HCT116 (cell line): ENCODE measurements at regions not wholly inside any gene's neighbourhood (a gene's known extent, or its start where the extent isn't known, plus 50 kb on each side); places are given as distances from the start of the nearest gene placed in this dataset.
"Not testable (repeated sequence)": the region's sequence is repeated elsewhere in the genome, so short reads cannot be mapped to it uniquely, and the experiment has no call there.

Experiments
- ATAC-seq: fragments of 200-7000 bp; cut with Tn5 transposase; 2 replicates; pipeline ENCODE4 v1.9.1; 2020; ENCODE audit warnings: mild to moderate bottlenecking, moderate library complexity
- BruUV-seq: library from RNA; stranded (reverse); fragments of 400-500 nt; replicated peaks from 2 replicates; lab custom pipeline; 2021; lab: Mats Ljungman, UMichigan
- CTCF ChIA-PET: fragments of 300-600 bp; sonication (Branson Sonifier 250); formaldehyde crosslinking; loops from one replicate; lab custom pipeline; 2021; ENCODE audit warnings: antibody characterized with exemption; lab: Charles Lee
- POLR2A ChIA-PET: fragments of 300-600, 350-600 bp; sonication (Branson Sonifier 250); formaldehyde crosslinking; loops from one replicate; lab custom pipeline; 2021; ENCODE audit warnings: antibody characterized with exemption; lab: Charles Lee
- RAD21 ChIA-PET, 2 experiments: fragments of 300-600 bp; sonication (Branson Sonifier 250); formaldehyde crosslinking; loops; one replicate each; lab custom pipeline; 2023; ENCODE audit warnings: low total read pairs in 2 of 2; ENCODE audit not compliant: uncharacterized antibody in 2 of 2, unreplicated experiment in 2 of 2, low non-redundant PET in 1 of 2; lab: Charles Lee
- DNase-seq: peaks from one replicate; pipeline ENCODE4 v3.0.0-alpha.2; 2010; ENCODE audit warnings: low read depth, low spot score
- H2AFZ ChIP-seq: fragments of 200-600 bp; shearing (Covaris generic), sonication (generic); 2 replicates; pipeline ENCODE4 v1.6.1; 2017; ENCODE audit warnings: low read depth, mixed run types, mixed read lengths, antibody characterized with exemption, low read length; ENCODE audit not compliant: poor library complexity, severe bottlenecking
- H3K27ac ChIP-seq: 2 replicates; pipeline ENCODE4 v1.5.1; 2012; ENCODE audit warnings: low read depth, low read length
- H3K27me3 ChIP-seq: fragments of 200-600 bp; sonication (generic); 2 replicates; pipeline ENCODE4 v1.6.1; 2016; ENCODE audit warnings: mixed run types, low read length, mixed read lengths; ENCODE audit not compliant: insufficient read depth
- H3K36me3 ChIP-seq, 2 experiments: fragments of 200-500 bp in 1 of 2; fragments of 200-600 bp in 1 of 2; sonication (Bioruptor generic) in 1 of 2; sonication (generic) in 1 of 2; 2 replicates each; pipeline versions ENCODE4 v1.5.1 to v1.6.1; 2014 to 2016; ENCODE audit warnings: low read length in 2 of 2, inconsistent platforms in 1 of 2, mixed read lengths in 1 of 2, mixed run types in 1 of 2; ENCODE audit not compliant: insufficient read depth in 2 of 2, control insufficient read depth in 1 of 2
- H3K4me1 ChIP-seq, 2 experiments: fragments of 200-600 bp in 1 of 2; sonication (generic) in 1 of 2; 2 replicates each; pipeline versions ENCODE4 v1.5.1 to v1.6.1; 2012 to 2017; ENCODE audit warnings: low read length in 2 of 2, inconsistent platforms in 1 of 2, mild to moderate bottlenecking in 1 of 2, mixed read lengths in 1 of 2, mixed run types in 1 of 2, moderate library complexity in 1 of 2; ENCODE audit not compliant: insufficient read depth in 2 of 2, control insufficient read depth in 1 of 2
- H3K4me2 ChIP-seq: fragments of 200-600 bp; sonication (generic); 2 replicates; pipeline ENCODE4 v1.6.1; 2017; ENCODE audit warnings: mixed run types, low read length, mixed read lengths
- H3K4me3 ChIP-seq, 2 experiments: fragments of 200-600 bp in 1 of 2; sonication (generic) in 1 of 2; replicated peaks in 1 of 2; 2 replicates each; pipeline ENCODE4 v1.5.1; 2011 to 2016; ENCODE audit warnings: low read length in 2 of 2, control low read depth in 1 of 2, low read depth in 1 of 2, mild to moderate bottlenecking in 1 of 2, mixed read lengths in 1 of 2, mixed run types in 1 of 2
- H3K79me2 ChIP-seq: fragments of 200-600 bp; sonication (generic); 2 replicates; pipeline ENCODE4 v1.6.1; 2017; ENCODE audit warnings: mild to moderate bottlenecking, mixed run types, low read length, moderate library complexity, mixed read lengths; ENCODE audit not compliant: insufficient read depth
- H3K9ac ChIP-seq: fragments of 200-600 bp; sonication (generic); 2 replicates; pipeline ENCODE4 v1.6.1; 2016; ENCODE audit warnings: low read length, mixed read lengths
- H3K9me2 ChIP-seq: fragments of 200-600 bp; sonication (generic), shearing (Covaris generic); 2 replicates; pipeline ENCODE4 v1.6.1; 2017; ENCODE audit warnings: mixed run types, mild to moderate bottlenecking, moderate library complexity; ENCODE audit not compliant: insufficient read depth
- H3K9me3 ChIP-seq, 2 experiments: fragments of 200-500 bp in 1 of 2; fragments of 200-600 bp in 1 of 2; sonication (Bioruptor generic) in 1 of 2; sonication (generic) in 1 of 2; 2 replicates each; pipeline ENCODE4 v1.6.1; 2014 to 2017; ENCODE audit warnings: low read length in 2 of 2, mixed read lengths in 2 of 2, inconsistent platforms in 1 of 2, low read depth in 1 of 2, mild to moderate bottlenecking in 1 of 2, mixed run types in 1 of 2, moderate library complexity in 1 of 2; ENCODE audit not compliant: control insufficient read depth in 1 of 2, insufficient read depth in 1 of 2
- H4K20me1 ChIP-seq: fragments of 200-600 bp; sonication (generic), shearing (Covaris generic); 2 replicates; pipeline ENCODE4 v1.6.1; 2017; ENCODE audit warnings: mixed run types, mild to moderate bottlenecking, moderate library complexity; ENCODE audit not compliant: insufficient read depth
- CBX3 ChIP-seq: IDR thresholded peaks from 2 replicates; pipeline ENCODE4 v1.6.1; 2012; ENCODE audit warnings: low read depth
- CEBPB ChIP-seq: IDR thresholded peaks from 2 replicates; pipeline ENCODE4 v1.6.1; 2012; ENCODE audit warnings: low read depth
- CTCF ChIP-seq, 3 experiments: fragments of 200-600 bp in 1 of 3; sonication (generic) in 1 of 3; IDR thresholded peaks in 2 of 3; conservative IDR thresholded peaks in 1 of 3; 2 replicates each; pipeline ENCODE4 v1.5.1; 2012 to 2017; ENCODE audit warnings: low read depth in 2 of 3, low read length in 2 of 3, antibody characterized with exemption in 1 of 3, borderline replicate concordance in 1 of 3, control low read depth in 1 of 3, mild to moderate bottlenecking in 1 of 3, mixed read lengths in 1 of 3, mixed run types in 1 of 3, moderate library complexity in 1 of 3; ENCODE audit not compliant: insufficient read depth in 1 of 3
- EGR1 ChIP-seq: IDR thresholded peaks from 2 replicates; pipeline ENCODE4 v1.6.1; 2012; ENCODE audit warnings: low read depth
- EZH2 ChIP-seq: fragments of 200-600 bp; sonication (generic); IDR thresholded peaks from 2 replicates; pipeline ENCODE4 v1.6.1; 2017; ENCODE audit warnings: antibody characterized with exemption, mixed run types
- EZH2phosphoT487 ChIP-seq: fragments of 200-600 bp; IDR thresholded peaks from 2 replicates; pipeline ENCODE4 v1.6.1; 2018; ENCODE audit warnings: antibody characterized with exemption, borderline replicate concordance
- FOSL1 ChIP-seq: IDR thresholded peaks from 2 replicates; pipeline ENCODE4 v1.6.1; 2012; ENCODE audit warnings: low read depth
- POLR2A ChIP-seq: IDR thresholded peaks from 2 replicates; pipeline ENCODE4 v1.7.0; 2011; ENCODE audit warnings: borderline replicate concordance; ENCODE audit not compliant: insufficient read depth, insufficient read length; ENCODE audit errors: extremely low read depth
- SIN3A ChIP-seq: IDR thresholded peaks from 2 replicates; pipeline ENCODE4 v1.6.1; 2012; ENCODE audit warnings: low read depth
- SP1 ChIP-seq: IDR thresholded peaks from 2 replicates; pipeline ENCODE4 v1.6.1; 2012; ENCODE audit warnings: low read depth
- SRF ChIP-seq: IDR thresholded peaks from 2 replicates; pipeline ENCODE4 v1.6.1; 2012; ENCODE audit warnings: low read depth
- TCF7L2 ChIP-seq: IDR thresholded peaks from 2 replicates; pipeline ENCODE4 v1.7.0; 2011; ENCODE audit warnings: borderline replicate concordance, inconsistent platforms; ENCODE audit not compliant: insufficient read depth, insufficient read length; ENCODE audit errors: extremely low read depth
- YY1 ChIP-seq: IDR thresholded peaks from 2 replicates; pipeline ENCODE4 v1.6.1; 2011; ENCODE audit warnings: low read length, low read depth, moderate library complexity, mild to moderate bottlenecking; ENCODE audit not compliant: insufficient replicate concordance; ENCODE audit errors: extremely low read depth
- ZFX ChIP-seq: fragments of 450-650 bp; IDR thresholded peaks from 2 replicates; pipeline ENCODE4 v1.6.1; 2017
- intact Hi-C: fragments of 100-400 bp; cut with micrococcal nuclease; formaldehyde crosslinking; loops from 2 replicates; pipeline ENCODE4 v1.10.0; 2022
- TF ChIP-seq, protein P1 (sequence below): IDR thresholded peaks from 2 replicates; pipeline ENCODE4 v1.6.1; 2012
- TF ChIP-seq, protein P2 (sequence below): IDR thresholded peaks from 2 replicates; pipeline ENCODE4 v1.6.1; 2011; ENCODE audit warnings: mild to moderate bottlenecking, low read length, moderate library complexity; ENCODE audit not compliant: insufficient replicate concordance; ENCODE audit errors: extremely low read depth

DNA sequence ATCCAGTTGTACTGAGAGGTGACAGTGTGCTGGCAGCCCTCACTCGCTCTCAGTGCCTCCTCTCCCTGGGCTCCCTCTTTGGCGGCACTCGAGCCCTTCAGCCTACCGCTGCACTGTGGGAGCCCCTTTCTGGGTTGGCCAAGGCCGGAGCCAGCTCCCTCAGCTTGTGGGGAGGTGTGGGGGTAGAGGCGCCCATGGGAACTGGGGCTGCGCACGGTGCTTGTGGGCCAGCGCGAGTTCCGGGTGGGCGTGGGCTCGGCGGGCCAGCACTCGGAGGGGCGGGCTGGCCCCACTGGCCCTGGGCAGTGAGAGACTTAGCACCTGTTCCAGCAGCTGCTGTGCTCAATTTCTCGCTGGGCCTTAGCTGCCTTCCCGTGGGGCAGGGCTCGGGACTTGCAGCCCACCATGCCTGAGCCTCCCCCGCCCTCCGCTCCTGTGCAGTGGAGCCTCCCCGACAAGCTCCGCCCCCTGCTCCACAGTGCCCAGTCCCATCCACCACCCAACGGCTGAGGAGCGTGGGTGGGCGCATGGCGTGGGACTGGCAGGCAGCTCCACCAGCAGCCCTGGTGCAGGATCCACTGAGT, 342.2 kb upstream of the ZNF608 start:
- POLR2A ChIA-PET, result no interaction called here
- Histone ChIP-seq H3K9ac (no peak overlapping the region), H3K4me1 (peaks cover 0 to 3% of the 10 kb centered on the region in 2 experiments; a peak in 2 of 4 replicates), H4K20me1 (no peaks in the 10 kb centered on the region), H3K27me3 (no peaks in the 10 kb centered on the region), H3K79me2 (no peaks in the 10 kb centered on the region), H3K4me2 (no peak overlapping the region), H3K9me2 (no peaks in the 10 kb centered on the region), H3K9me3 (no peaks in the 10 kb centered on the region), H2AFZ (no peak overlapping the region), H3K4me3 (no peak overlapping the region), H3K27ac (no peak overlapping the region), H3K36me3 (no peaks in the 10 kb centered on the region)
- CTCF ChIA-PET, result no interaction called here
- ATAC-seq (no peak), DNase-seq (no peak)
- TF ChIP-seq CTCF (IDR thresholded peaks at IDR 0.05 in 2 of 3, conservative IDR thresholded peaks at IDR 0.05 in 1 of 3; ENCODE audit: borderline replicate concordance in 1 of 3, insufficient read depth in 1 of 3, low read depth in 2 of 3, low read length in 2 of 3), result no peak
- no peak for TF ChIP-seq SIN3A
- no peak for TF ChIP-seq FOSL1
- TF ChIP-seq SP1, result no peak
- no peak for TF ChIP-seq SRF
- TF ChIP-seq, protein P1, sequence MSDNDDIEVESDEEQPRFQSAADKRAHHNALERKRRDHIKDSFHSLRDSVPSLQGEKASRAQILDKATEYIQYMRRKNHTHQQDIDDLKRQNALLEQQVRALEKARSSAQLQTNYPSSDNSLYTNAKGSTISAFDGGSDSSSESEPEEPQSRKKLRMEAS, result no peak
- no peak for TF ChIP-seq ZFX
- no peak for TF ChIP-seq YY1
- TF ChIP-seq CEBPB, result no peak
- TF ChIP-seq EZH2phosphoT487, result no peak
- TF ChIP-seq TCF7L2, result no peak
- TF ChIP-seq, protein P2, sequence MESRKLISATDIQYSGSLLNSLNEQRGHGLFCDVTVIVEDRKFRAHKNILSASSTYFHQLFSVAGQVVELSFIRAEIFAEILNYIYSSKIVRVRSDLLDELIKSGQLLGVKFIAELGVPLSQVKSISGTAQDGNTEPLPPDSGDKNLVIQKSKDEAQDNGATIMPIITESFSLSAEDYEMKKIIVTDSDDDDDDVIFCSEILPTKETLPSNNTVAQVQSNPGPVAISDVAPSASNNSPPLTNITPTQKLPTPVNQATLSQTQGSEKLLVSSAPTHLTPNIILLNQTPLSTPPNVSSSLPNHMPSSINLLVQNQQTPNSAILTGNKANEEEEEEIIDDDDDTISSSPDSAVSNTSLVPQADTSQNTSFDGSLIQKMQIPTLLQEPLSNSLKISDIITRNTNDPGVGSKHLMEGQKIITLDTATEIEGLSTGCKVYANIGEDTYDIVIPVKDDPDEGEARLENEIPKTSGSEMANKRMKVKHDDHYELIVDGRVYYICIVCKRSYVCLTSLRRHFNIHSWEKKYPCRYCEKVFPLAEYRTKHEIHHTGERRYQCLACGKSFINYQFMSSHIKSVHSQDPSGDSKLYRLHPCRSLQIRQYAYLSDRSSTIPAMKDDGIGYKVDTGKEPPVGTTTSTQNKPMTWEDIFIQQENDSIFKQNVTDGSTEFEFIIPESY, result no peak
- no peak for TF ChIP-seq POLR2A
- no peak for TF ChIP-seq EGR1
- no peak for TF ChIP-seq EZH2
- no peak for TF ChIP-seq CBX3
- no TSS peak for BruUV-seq
- intact Hi-C loops, result no loop called here
- RAD21 ChIA-PET, result no interaction called here

DNA sequence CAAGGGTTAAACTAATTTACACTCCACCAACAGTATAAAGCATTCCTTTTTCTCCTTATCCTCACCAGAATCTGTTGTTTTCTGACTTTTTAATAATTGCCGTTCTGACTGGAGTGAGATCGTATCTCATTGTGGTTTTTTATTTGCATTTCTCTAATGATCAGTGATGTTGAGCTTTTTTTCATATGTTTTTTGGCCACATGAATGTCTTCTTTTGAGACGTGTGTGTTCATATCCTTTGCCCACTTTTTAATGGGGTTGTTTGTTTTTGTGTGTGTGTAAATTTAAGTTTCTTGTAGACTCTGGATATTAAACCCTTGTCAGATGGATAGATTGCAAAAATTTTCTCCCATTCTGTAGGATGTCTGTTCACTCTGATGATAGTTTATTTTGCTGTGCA, 345.7 kb upstream of the ZNF608 start:
- POLR2A ChIA-PET, ATAC-seq, BruUV-seq, DNase-seq, H3K79me2 ChIP-seq, H3K4me2 ChIP-seq, H3K36me3 ChIP-seq, CTCF ChIA-PET, H3K27me3 ChIP-seq, intact Hi-C loops, H3K9me2 ChIP-seq, H3K4me3 ChIP-seq, H3K9me3 ChIP-seq, RAD21 ChIA-PET, H2AFZ ChIP-seq, H3K9ac ChIP-seq, H4K20me1 ChIP-seq, H3K27ac ChIP-seq: not testable (repeated sequence)
- H3K4me1 ChIP-seq, result peaks cover 0 to 11% of the 10 kb centered on the region in 2 experiments; a peak in 2 of 4 replicates
